Muscle of leg (tissue), 3 donors: ENCODE measurements at regions not wholly inside any gene's neighbourhood (a gene's known extent, or its start where the extent isn't known, plus 50 kb on each side); places are given as distances from the start of the nearest gene placed in this dataset.

Source experiments
- DNase-seq: peaks from one replicate; pipeline ENCODE4 v3.0.0; 2013
- H3K27ac ChIP-seq: one replicate; pipeline ENCODE4 v1.5.1; 2013; ENCODE audit warnings: mild to moderate bottlenecking, low read length, control low read depth
- H3K27me3 ChIP-seq: one replicate; pipeline ENCODE4 v1.6.1; 2013; ENCODE audit warnings: low read length; ENCODE audit not compliant: control insufficient read depth, insufficient read depth
- H3K36me3 ChIP-seq: one replicate; pipeline ENCODE4 v1.6.1; 2013; ENCODE audit warnings: low read length; ENCODE audit not compliant: control insufficient read depth, insufficient read depth
- H3K4me1 ChIP-seq: one replicate; pipeline ENCODE4 v1.6.1; 2013; ENCODE audit warnings: low read length; ENCODE audit not compliant: control insufficient read depth, insufficient read depth
- H3K4me3 ChIP-seq: one replicate; pipeline ENCODE4 v1.5.1; 2013; ENCODE audit warnings: low read length, control low read depth
- H3K9me3 ChIP-seq: replicated peaks from 2 replicates; pipeline ENCODE4 v1.6.1; 2013; ENCODE audit warnings: low read depth, low read length; ENCODE audit not compliant: control insufficient read depth
- WGBS: methylation state at CpG from one replicate; pipeline ENCODE4 v1.1.5; 2013; ENCODE audit warnings: missing lambda C conversion rate; ENCODE audit not compliant: insufficient coverage; 5-methylcytosine and 5-hydroxymethylcytosine counted together

GRCh38 chr2:16007167-16007934 lies 67.0 kb downstream of the MYCN start:
- H3K27ac ChIP-seq = no peak overlapping the region
- peaks cover 8% of the 10 kb centered on the region for H3K27me3 ChIP-seq
- DNase-seq = no peak
- peaks cover 2% of the 10 kb centered on the region for H3K4me1 ChIP-seq
- H3K9me3 ChIP-seq = peaks cover 2% of the 10 kb centered on the region
- 95% methylated on average over 2 of the region's 6 CpGs for WGBS
- H3K4me3 ChIP-seq = no peak overlapping the region
- no peaks in the 10 kb centered on the region for H3K36me3 ChIP-seq

GRCh38 chr2:16006537-16007166 lies 66.3 kb downstream of the MYCN start:
- Histone ChIP-seq H3K27me3 (peaks cover 3% of the 10 kb centered on the region), H3K27ac (no peak overlapping the region), H3K4me3 (no peak overlapping the region), H3K9me3 (peaks cover 2% of the 10 kb centered on the region), H3K4me1 (peaks cover 2% of the 10 kb centered on the region), H3K36me3 (no peaks in the 10 kb centered on the region)
- WGBS = 60% methylated on average over 1 of the region's 4 CpGs
- DNase-seq = no peak

- DNase-seq = no peak
- WGBS = 65% methylated on average over 5 of the region's 6 CpGs
- peaks cover 3% of the 10 kb centered on the region for H3K27me3 ChIP-seq
- peaks cover 2% of the 10 kb centered on the region for H3K9me3 ChIP-seq
- peaks cover 2% of the 10 kb centered on the region for H3K4me1 ChIP-seq
- H3K4me3 ChIP-seq = no peak overlapping the region
- H3K27ac ChIP-seq = no peak overlapping the region
- H3K36me3 ChIP-seq = no peaks in the 10 kb centered on the region
Measured at GRCh38 chr2:16005816-16006536, 65.6 kb downstream of the MYCN start.

GRCh38 chr2:16005389-16005788 lies 65.0 kb downstream of the MYCN start:
- DNase-seq = no peak
- peaks cover 2% of the 10 kb centered on the region for H3K4me1 ChIP-seq
- peaks cover 2% of the 10 kb centered on the region for H3K9me3 ChIP-seq
- H3K27me3 ChIP-seq = peaks cover under 1% of the 10 kb centered on the region
- WGBS = 100% methylated on average over 2 of the region's 2 CpGs
- no peaks in the 10 kb centered on the region for H3K36me3 ChIP-seq
- no peak overlapping the region for H3K27ac ChIP-seq
- H3K4me3 ChIP-seq = no peak overlapping the region

GRCh38 chr2:16003809-16004208 lies 63.5 kb downstream of the MYCN start:
- H3K36me3 ChIP-seq = no peaks in the 10 kb centered on the region
- H3K4me3 ChIP-seq = no peak overlapping the region
- H3K27me3 ChIP-seq = no peaks in the 10 kb centered on the region
- H3K9me3 ChIP-seq = peaks cover 2% of the 10 kb centered on the region
- DNase-seq = no peak
- H3K27ac ChIP-seq = no peak overlapping the region
- H3K4me1 ChIP-seq = peaks cover 2% of the 10 kb centered on the region
- 76% methylated on average over 3 of the region's 4 CpGs for WGBS

- Histone ChIP-seq H3K27me3 (no peaks in the 10 kb centered on the region), H3K36me3 (no peaks in the 10 kb centered on the region), H3K9me3 (peaks cover 2% of the 10 kb centered on the region), H3K4me1 (peaks cover 2% of the 10 kb centered on the region), H3K4me3 (no peak overlapping the region), H3K27ac (no peak overlapping the region)
- WGBS = 90% methylated on average over 12 of the region's 12 CpGs
- no peak for DNase-seq
Measured at GRCh38 chr2:16003152-16003551, 62.8 kb downstream of the MYCN start.

GRCh38 chr2:16002575-16002974 lies 62.2 kb downstream of the MYCN start:
- no peak for DNase-seq
- Histone ChIP-seq H3K36me3 (no peaks in the 10 kb centered on the region), H3K9me3 (peaks cover 2% of the 10 kb centered on the region), H3K27ac (no peak overlapping the region), H3K27me3 (no peaks in the 10 kb centered on the region), H3K4me1 (peaks cover 6% of the 10 kb centered on the region), H3K4me3 (no peak overlapping the region)
- WGBS = 75% methylated on average over 2 of the region's 4 CpGs

GRCh38 chr2:16002144-16002543 lies 61.8 kb downstream of the MYCN start:
- Histone ChIP-seq H3K27me3 (no peaks in the 10 kb centered on the region), H3K36me3 (no peaks in the 10 kb centered on the region), H3K4me1 (peaks cover 10% of the 10 kb centered on the region), H3K4me3 (no peak overlapping the region), H3K27ac (no peak overlapping the region), H3K9me3 (peaks cover 2% of the 10 kb centered on the region)
- no CpG with 5 or more reads among the region's 3 CpGs for WGBS
- DNase-seq = no peak

- H3K36me3 ChIP-seq = no peaks in the 10 kb centered on the region
- no peak overlapping the region for H3K4me3 ChIP-seq
- H3K27ac ChIP-seq = no peak overlapping the region
- 59% methylated on average over 3 of the region's 6 CpGs for WGBS
- H3K9me3 ChIP-seq = peaks cover 2% of the 10 kb centered on the region
- H3K27me3 ChIP-seq = no peaks in the 10 kb centered on the region
- DNase-seq = no peak
- H3K4me1 ChIP-seq = peaks cover 10% of the 10 kb centered on the region
Measured at GRCh38 chr2:16000642-16001041, 60.3 kb downstream of the MYCN start.
